ENCODE measurements at regions not wholly inside any gene's neighbourhood (a gene's known extent, or its start where the extent isn't known, plus 50 kb on each side); places are given as distances from the start of the nearest gene placed in this dataset.

DNA sequence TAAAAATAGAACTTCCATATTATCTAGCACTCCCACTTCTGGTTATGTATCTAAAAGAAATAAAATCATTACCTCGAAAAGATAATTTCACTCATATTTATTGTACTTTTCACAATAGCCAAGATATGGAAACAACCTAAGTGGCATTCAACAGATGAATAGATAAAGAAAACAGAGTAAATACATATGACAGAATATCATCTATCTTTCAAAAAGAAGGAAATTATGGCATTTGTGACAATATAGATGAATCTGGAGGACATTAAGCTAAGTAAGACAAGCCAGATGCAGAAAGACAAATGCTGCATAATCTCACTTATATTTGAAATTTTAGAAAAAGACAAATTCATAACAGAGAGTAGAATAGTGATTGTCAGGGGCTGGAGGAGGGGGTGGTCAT, 590.0 kb upstream of the ANO3 start:
- TF ChIP-seq CTCF (IDR thresholded peaks at IDR 0.05) (no peak), POLR2A (IDR thresholded peaks at IDR 0.05) (no peak)

All from vagina (tissue), 2 donors.